ENCODE measurements at regions not wholly inside any gene's neighbourhood (a gene's known extent, or its start where the extent isn't known, plus 50 kb on each side); places are given as distances from the start of the nearest gene placed in this dataset.

DNA sequence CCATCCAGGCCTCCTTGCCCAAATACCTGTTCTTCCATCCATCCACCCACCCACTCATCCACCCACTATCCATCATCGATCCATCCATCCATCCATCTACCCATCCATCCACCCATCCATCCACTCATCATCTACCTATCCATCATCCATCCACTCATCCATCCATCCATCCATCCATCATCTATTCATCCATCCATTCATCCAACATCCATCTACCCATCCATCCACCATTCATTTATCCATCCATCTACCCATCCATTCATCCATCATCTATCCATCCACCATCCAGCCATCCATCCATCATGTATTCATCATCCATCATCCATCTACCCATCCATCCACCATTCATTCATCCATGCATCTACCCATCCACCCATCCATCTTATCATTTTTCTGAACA, 413.2 kb downstream of the CTTN start:
- TF ChIP-seq, protein P1, sequence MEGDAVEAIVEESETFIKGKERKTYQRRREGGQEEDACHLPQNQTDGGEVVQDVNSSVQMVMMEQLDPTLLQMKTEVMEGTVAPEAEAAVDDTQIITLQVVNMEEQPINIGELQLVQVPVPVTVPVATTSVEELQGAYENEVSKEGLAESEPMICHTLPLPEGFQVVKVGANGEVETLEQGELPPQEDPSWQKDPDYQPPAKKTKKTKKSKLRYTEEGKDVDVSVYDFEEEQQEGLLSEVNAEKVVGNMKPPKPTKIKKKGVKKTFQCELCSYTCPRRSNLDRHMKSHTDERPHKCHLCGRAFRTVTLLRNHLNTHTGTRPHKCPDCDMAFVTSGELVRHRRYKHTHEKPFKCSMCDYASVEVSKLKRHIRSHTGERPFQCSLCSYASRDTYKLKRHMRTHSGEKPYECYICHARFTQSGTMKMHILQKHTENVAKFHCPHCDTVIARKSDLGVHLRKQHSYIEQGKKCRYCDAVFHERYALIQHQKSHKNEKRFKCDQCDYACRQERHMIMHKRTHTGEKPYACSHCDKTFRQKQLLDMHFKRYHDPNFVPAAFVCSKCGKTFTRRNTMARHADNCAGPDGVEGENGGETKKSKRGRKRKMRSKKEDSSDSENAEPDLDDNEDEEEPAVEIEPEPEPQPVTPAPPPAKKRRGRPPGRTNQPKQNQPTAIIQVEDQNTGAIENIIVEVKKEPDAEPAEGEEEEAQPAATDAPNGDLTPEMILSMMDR (IDR thresholded peaks at IDR 0.05): no peak
- no peak for TF ChIP-seq POLR2A (IDR thresholded peaks at IDR 0.05)
